SK-N-SH treated with all-trans-retinoic acid at 6 μM for 48 hours (cell line): ENCODE measurements at regions not wholly inside any gene's neighbourhood (a gene's known extent, or its start where the extent isn't known, plus 50 kb on each side); places are given as distances from the start of the nearest gene placed in this dataset.
A peak's percentile ranks its signal among the peaks of the same experiment; 100 is the strongest.

Source experiments
- ATAC-seq: fragments of 200-7000 bp; cut with Tn5 transposase; 3 replicates; pipeline ENCODE4 v1.9.1; 2020; ENCODE audit warnings: mild to moderate bottlenecking, moderate library complexity
- ARNTL ChIP-seq: fragments of 450-650 bp; formaldehyde crosslinking; IDR thresholded peaks from 2 replicates; pipeline ENCODE4 v1.5.0; 2020; ENCODE audit warnings: low read depth, mild to moderate bottlenecking, moderate library complexity, borderline replicate concordance
- BACH2 ChIP-seq: fragments of 250-450 bp; sonication (Bioruptor Pico); IDR thresholded peaks from 2 replicates; pipeline ENCODE4 v1.9.0; 2021; ENCODE audit warnings: mild to moderate bottlenecking, borderline replicate concordance
- CSDC2 ChIP-seq: fragments of 250-450 bp; sonication (Bioruptor Pico); IDR thresholded peaks from 2 replicates; pipeline ENCODE4 v1.5.0; 2020; ENCODE audit warnings: mild to moderate bottlenecking, moderate library complexity
- ESRRG ChIP-seq: fragments of 250-450 bp; sonication (Bioruptor Pico); IDR thresholded peaks from 2 replicates; pipeline ENCODE4 v1.6.1; 2021; ENCODE audit warnings: mild to moderate bottlenecking
- GLIS3 ChIP-seq: fragments of 250-450 bp; sonication (Bioruptor Pico); IDR thresholded peaks from 2 replicates; pipeline ENCODE4 v1.5.0; 2020; ENCODE audit warnings: mild to moderate bottlenecking, moderate library complexity
- OSR1 ChIP-seq: fragments of 250-450 bp; sonication (Bioruptor Pico); IDR thresholded peaks from 2 replicates; pipeline ENCODE4 v1.8.0; 2022; ENCODE audit warnings: moderate library complexity, mild to moderate bottlenecking, inconsistent platforms
- PPARA ChIP-seq: fragments of 250-450 bp; sonication (Bioruptor Pico); IDR thresholded peaks from 2 replicates; pipeline ENCODE4 v1.5.0; 2020; ENCODE audit warnings: mild to moderate bottlenecking, borderline replicate concordance
- RARB ChIP-seq: fragments of 250-450 bp; sonication (Bioruptor Pico); IDR thresholded peaks from 2 replicates; pipeline ENCODE4 v1.8.0; 2021; ENCODE audit warnings: mild to moderate bottlenecking, moderate library complexity
- SNAI2 ChIP-seq: fragments of 250-450 bp; sonication (Bioruptor Pico); IDR thresholded peaks from 2 replicates; pipeline ENCODE4 v1.5.0; 2020; ENCODE audit warnings: mild to moderate bottlenecking, moderate library complexity
- TCF4 ChIP-seq: fragments of 250-450 bp; sonication (Bioruptor Pico); IDR thresholded peaks from 2 replicates; pipeline ENCODE4 v1.8.0; 2021; ENCODE audit warnings: mild to moderate bottlenecking, moderate library complexity, borderline replicate concordance
- TOX ChIP-seq: fragments of 250-450 bp; sonication (Bioruptor Pico); IDR thresholded peaks from 2 replicates; pipeline ENCODE4 v1.8.0; 2021; ENCODE audit warnings: mild to moderate bottlenecking, moderate library complexity, borderline replicate concordance
- ZC3H10 ChIP-seq: fragments of 250-450 bp; sonication (Bioruptor Pico); IDR thresholded peaks from 2 replicates; pipeline ENCODE4 v1.5.1; 2021; ENCODE audit warnings: mild to moderate bottlenecking, moderate library complexity
- ZFP30 ChIP-seq: fragments of 450-650 bp; formaldehyde crosslinking; IDR thresholded peaks from 2 replicates; pipeline ENCODE4 v1.5.0; 2022; ENCODE audit warnings: mild to moderate bottlenecking, moderate library complexity
- ZNF565 ChIP-seq: fragments of 450-650 bp; formaldehyde crosslinking; conservative IDR thresholded peaks from 2 replicates; pipeline ENCODE4 v1.5.0; 2020; ENCODE audit warnings: low read depth, mild to moderate bottlenecking, moderate library complexity
- ZNF70 ChIP-seq: fragments of 450-650 bp; formaldehyde crosslinking; IDR thresholded peaks from 2 replicates; pipeline ENCODE4 v1.5.0; 2020; ENCODE audit warnings: mild to moderate bottlenecking, moderate library complexity
- ZNF8 ChIP-seq: fragments of 450-650 bp; formaldehyde crosslinking; IDR thresholded peaks from 2 replicates; pipeline ENCODE4 v1.5.0; 2020; ENCODE audit warnings: mild to moderate bottlenecking, moderate library complexity
- TF ChIP-seq, protein P1 (sequence below): fragments of 250-450 bp; sonication (Bioruptor Pico); IDR thresholded peaks from 2 replicates; pipeline ENCODE4 v1.8.0; 2021; ENCODE audit warnings: low read depth, mild to moderate bottlenecking, moderate library complexity, borderline replicate concordance
- TF ChIP-seq, protein P2 (sequence below): fragments of 250-450 bp; sonication (Bioruptor Pico); IDR thresholded peaks from 2 replicates; pipeline ENCODE4 v1.8.0; 2020; ENCODE audit warnings: mild to moderate bottlenecking, moderate library complexity, borderline replicate concordance
- TF ChIP-seq, protein P3 (sequence below): fragments of 250-450 bp; sonication (Bioruptor Pico); IDR thresholded peaks from 2 replicates; pipeline ENCODE4 v1.5.1; 2020; ENCODE audit warnings: low read depth, mild to moderate bottlenecking, moderate library complexity
- TF ChIP-seq, protein P4 (sequence below): fragments of 250-450 bp; sonication (Bioruptor Pico); IDR thresholded peaks from 2 replicates; pipeline ENCODE4 v1.5.0; 2020; ENCODE audit warnings: mild to moderate bottlenecking, moderate library complexity
- TF ChIP-seq, protein P5 (sequence below): fragments of 250-450 bp; sonication (Bioruptor Pico); IDR thresholded peaks from 2 replicates; pipeline ENCODE4 v1.5.1; 2021; ENCODE audit warnings: mild to moderate bottlenecking, moderate library complexity

DNA sequence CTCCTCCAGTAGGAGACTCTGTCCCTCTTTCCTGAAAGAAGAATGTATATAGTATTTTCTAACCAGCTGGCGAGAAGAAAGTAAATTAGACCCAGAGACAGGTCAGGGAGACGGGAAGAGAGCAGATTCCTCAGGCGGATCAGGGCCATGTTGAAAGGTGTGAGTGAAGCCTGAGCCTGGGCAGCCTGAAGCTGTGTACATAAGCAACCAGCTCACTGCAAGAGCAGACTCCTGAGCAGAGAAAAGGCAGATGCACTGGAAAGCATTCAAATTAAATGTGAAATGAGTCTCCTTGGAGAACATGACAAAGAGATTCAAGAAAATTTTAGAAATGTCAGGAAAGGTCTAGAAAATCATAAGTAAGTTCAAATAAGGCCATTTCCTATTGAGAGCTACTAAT, 165.8 kb downstream of the GOLIM4 start:
- TF ChIP-seq OSR1 (CRISPR knock-in tag) (no peak), ZC3H10 (CRISPR knock-in tag) (no peak), BACH2 (CRISPR knock-in tag) (no peak), CSDC2 (CRISPR knock-in tag) (no peak), ZNF70 (CRISPR knock-in tag) (no peak), RARB (no peak), ESRRG (CRISPR knock-in tag) (no peak), TCF4 (no peak), ZNF8 (no peak), GLIS3 (CRISPR knock-in tag) (no peak), SNAI2 (no peak), ZFP30 (no peak), ZNF565 (CRISPR knock-in tag) (no peak), TOX (CRISPR knock-in tag) (no peak), PPARA (CRISPR knock-in tag) (no peak), ARNTL (CRISPR knock-in tag) (no peak)
- TF ChIP-seq, protein P1, sequence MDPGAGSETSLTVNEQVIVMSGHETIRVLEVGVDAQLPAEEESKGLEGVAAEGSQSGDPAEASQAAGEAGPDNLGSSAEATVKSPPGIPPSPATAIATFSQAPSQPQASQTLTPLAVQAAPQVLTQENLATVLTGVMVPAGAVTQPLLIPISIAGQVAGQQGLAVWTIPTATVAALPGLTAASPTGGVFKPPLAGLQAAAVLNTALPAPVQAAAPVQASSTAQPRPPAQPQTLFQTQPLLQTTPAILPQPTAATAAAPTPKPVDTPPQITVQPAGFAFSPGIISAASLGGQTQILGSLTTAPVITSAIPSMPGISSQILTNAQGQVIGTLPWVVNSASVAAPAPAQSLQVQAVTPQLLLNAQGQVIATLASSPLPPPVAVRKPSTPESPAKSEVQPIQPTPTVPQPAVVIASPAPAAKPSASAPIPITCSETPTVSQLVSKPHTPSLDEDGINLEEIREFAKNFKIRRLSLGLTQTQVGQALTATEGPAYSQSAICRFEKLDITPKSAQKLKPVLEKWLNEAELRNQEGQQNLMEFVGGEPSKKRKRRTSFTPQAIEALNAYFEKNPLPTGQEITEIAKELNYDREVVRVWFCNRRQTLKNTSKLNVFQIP (CRISPR knock-in tag) = no peak
- TF ChIP-seq, protein P2, sequence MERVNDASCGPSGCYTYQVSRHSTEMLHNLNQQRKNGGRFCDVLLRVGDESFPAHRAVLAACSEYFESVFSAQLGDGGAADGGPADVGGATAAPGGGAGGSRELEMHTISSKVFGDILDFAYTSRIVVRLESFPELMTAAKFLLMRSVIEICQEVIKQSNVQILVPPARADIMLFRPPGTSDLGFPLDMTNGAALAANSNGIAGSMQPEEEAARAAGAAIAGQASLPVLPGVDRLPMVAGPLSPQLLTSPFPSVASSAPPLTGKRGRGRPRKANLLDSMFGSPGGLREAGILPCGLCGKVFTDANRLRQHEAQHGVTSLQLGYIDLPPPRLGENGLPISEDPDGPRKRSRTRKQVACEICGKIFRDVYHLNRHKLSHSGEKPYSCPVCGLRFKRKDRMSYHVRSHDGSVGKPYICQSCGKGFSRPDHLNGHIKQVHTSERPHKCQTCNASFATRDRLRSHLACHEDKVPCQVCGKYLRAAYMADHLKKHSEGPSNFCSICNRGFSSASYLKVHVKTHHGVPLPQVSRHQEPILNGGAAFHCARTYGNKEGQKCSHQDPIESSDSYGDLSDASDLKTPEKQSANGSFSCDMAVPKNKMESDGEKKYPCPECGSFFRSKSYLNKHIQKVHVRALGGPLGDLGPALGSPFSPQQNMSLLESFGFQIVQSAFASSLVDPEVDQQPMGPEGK (CRISPR knock-in tag) = no peak
- TF ChIP-seq, protein P3, sequence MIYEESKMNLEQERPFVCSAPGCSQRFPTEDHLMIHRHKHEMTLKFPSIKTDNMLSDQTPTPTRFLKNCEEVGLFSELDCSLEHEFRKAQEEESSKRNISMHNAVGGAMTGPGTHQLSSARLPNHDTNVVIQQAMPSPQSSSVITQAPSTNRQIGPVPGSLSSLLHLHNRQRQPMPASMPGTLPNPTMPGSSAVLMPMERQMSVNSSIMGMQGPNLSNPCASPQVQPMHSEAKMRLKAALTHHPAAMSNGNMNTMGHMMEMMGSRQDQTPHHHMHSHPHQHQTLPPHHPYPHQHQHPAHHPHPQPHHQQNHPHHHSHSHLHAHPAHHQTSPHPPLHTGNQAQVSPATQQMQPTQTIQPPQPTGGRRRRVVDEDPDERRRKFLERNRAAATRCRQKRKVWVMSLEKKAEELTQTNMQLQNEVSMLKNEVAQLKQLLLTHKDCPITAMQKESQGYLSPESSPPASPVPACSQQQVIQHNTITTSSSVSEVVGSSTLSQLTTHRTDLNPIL (CRISPR knock-in tag) = no peak
- TF ChIP-seq, protein P4, sequence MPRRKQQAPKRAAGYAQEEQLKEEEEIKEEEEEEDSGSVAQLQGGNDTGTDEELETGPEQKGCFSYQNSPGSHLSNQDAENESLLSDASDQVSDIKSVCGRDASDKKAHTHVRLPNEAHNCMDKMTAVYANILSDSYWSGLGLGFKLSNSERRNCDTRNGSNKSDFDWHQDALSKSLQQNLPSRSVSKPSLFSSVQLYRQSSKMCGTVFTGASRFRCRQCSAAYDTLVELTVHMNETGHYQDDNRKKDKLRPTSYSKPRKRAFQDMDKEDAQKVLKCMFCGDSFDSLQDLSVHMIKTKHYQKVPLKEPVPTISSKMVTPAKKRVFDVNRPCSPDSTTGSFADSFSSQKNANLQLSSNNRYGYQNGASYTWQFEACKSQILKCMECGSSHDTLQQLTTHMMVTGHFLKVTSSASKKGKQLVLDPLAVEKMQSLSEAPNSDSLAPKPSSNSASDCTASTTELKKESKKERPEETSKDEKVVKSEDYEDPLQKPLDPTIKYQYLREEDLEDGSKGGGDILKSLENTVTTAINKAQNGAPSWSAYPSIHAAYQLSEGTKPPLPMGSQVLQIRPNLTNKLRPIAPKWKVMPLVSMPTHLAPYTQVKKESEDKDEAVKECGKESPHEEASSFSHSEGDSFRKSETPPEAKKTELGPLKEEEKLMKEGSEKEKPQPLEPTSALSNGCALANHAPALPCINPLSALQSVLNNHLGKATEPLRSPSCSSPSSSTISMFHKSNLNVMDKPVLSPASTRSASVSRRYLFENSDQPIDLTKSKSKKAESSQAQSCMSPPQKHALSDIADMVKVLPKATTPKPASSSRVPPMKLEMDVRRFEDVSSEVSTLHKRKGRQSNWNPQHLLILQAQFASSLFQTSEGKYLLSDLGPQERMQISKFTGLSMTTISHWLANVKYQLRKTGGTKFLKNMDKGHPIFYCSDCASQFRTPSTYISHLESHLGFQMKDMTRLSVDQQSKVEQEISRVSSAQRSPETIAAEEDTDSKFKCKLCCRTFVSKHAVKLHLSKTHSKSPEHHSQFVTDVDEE = no peak
- peak; percentile 71 for ATAC-seq

DNA sequence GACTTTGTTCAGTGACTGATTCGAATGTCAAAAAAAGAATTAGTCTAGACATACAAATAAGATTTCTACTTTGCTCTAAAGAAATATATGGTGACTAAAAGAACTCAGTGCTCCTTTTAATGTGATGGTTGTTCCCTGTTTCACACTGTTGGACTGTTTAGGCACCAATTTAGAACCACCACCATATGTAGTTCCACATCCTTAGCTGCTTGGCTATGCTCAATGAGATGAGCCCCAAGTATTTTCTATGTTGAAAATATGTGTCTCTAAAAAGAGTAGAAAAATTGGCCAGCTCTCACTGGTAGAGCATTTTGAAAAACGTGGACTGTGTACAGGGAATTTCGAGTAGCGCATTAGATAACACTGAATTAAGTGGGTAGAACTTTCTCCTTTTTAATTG, 167.3 kb downstream of the GOLIM4 start:
- TF ChIP-seq, protein P5, sequence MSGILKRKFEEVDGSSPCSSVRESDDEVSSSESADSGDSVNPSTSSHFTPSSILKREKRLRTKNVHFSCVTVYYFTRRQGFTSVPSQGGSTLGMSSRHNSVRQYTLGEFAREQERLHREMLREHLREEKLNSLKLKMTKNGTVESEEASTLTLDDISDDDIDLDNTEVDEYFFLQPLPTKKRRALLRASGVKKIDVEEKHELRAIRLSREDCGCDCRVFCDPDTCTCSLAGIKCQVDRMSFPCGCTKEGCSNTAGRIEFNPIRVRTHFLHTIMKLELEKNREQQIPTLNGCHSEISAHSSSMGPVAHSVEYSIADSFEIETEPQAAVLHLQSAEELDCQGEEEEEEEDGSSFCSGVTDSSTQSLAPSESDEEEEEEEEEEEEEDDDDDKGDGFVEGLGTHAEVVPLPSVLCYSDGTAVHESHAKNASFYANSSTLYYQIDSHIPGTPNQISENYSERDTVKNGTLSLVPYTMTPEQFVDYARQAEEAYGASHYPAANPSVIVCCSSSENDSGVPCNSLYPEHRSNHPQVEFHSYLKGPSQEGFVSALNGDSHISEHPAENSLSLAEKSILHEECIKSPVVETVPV (CRISPR knock-in tag) = no peak
- TF ChIP-seq ZNF8 (no peak), ARNTL (CRISPR knock-in tag) (no peak), TCF4 (no peak), ZFP30 (no peak), BACH2 (CRISPR knock-in tag) (no peak), GLIS3 (CRISPR knock-in tag) (no peak), SNAI2 (no peak), CSDC2 (CRISPR knock-in tag) (no peak), ZNF565 (CRISPR knock-in tag) (no peak), ZNF70 (CRISPR knock-in tag) (no peak), OSR1 (CRISPR knock-in tag) (no peak), PPARA (CRISPR knock-in tag) (no peak), ZC3H10 (CRISPR knock-in tag) (no peak)
- TF ChIP-seq, protein P4 = no peak
- TF ChIP-seq, protein P3 (CRISPR knock-in tag) = no peak
- no peak for ATAC-seq
